HG03378 (cell line): ENCODE measurements at regions not wholly inside any gene's neighbourhood (a gene's known extent, or its start where the extent isn't known, plus 50 kb on each side); places are given as distances from the start of the nearest gene placed in this dataset.

Source experiments
- ATAC-seq: cut with Tn5 transposase; IDR thresholded peaks from one replicate; pipeline ENCODE4 v1.9.1; 2021; ENCODE audit warnings: mild to moderate bottlenecking, moderate library complexity; ENCODE audit not compliant: unreplicated experiment

DNA sequence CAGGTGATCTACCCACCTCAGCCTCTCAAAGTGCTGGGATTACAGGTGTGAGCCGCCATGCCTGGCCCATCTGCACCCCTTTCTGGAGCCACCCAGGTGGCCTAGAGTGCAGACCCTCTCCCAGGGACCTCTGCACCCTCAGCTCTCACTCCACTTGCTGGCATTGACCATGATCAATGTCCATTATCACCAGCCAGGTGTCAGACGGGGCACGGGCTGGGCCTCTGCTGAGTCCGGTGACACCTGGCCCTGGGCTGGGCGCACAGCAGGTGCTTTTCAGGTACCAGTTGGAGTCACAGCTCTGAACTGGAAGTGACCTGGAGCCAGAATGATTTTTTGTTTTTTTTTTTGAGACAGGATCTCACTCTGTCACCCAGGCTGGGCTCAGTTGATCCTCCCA lies 91.8 kb upstream of the PMEPA1 start:
- ATAC-seq, result no peak

DNA sequence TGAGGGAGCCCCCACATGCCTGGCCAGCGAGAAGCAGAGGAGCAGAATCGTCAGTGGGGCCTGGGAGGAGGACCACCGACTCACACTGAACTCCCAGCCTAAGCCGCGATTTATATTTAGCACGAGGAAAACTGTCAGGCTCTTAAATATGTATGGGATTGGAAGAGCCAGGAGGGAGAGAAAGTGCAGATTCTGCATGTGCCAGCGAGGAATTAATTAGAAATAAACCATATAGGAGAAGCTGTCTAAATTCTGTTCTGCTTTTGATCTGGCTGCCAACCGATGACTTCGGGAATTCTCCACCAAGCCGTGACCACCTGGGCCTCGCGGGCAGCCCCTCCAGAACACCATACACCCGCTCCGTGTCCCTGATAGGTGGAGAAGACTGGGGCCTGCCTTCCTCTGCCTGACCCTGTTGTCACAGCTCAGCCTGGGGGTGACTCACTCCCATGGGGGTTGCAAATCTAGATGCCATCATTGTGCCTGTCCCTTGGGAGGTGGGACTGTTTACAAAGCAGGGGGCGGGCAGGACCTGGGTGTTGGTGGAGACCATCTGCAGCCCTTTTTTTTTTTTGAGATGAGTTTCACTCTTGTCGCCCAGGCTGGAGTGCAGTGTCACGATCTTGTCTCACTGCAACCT lies 91.1 kb upstream of the PMEPA1 start:
- no peak for ATAC-seq

DNA sequence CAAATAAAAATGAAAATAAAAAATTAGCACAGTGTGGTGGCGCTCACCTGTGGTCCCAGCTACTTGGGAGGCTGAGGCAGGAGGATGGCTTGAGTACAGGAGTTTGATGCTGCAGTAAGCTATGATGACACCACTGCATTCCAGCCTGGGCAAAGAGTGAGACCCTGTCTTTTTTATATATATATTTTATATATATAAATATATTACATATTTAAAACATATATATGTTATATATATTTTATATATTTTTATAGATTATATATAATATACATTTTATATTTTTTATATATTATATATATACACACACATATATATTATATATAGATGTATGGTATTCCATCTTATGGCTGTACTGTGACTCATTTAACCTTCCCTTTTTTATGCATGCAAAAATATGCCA lies 87.6 kb upstream of the PMEPA1 start:
- no peak for ATAC-seq

DNA sequence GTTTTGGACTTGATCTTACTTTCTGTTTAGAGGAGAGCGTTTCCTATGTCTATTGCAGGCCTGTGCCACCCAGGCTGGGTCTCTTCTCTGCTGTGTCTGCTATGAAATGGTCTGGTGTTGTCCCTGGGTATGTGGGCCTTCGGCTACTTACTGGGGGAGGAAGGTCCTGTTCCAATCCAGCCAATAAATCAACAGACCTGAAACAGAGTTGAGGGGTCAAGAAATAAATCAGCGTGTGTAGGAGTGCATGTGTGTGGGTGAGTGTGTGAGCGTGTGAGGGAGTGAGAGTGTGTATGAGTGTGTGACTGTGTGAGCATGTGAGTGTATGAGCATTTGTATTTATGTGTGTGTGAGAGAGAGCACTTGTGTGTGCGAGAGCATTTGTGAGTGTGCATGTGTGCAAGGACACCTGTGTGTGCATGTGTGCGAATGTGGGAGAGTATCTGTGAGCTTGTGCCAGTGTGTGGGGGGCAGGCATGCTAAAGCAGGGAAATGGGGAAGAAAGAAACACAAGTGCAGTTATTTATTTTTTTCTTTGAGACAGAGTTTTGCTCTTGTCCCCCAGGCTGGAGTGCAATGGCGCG lies 86.3 kb upstream of the PMEPA1 start:
- ATAC-seq, result no peak

DNA sequence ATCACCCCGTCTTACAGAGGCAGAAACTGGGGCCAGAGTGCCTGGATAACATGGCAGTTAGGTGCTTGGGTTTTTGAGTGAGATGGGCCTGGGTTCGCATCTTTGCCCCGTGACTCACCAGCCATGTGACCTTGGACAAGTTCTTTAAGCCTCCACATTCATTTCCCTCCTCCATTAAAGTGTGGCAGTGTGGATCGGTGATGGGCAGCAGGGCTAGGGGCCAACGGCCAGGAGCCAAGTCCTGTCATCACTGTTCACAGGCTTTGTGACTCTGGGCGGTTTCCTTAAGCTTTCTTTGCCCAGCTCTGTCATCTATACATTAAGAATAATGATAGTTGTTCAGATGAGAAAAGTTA lies 85.5 kb upstream of the PMEPA1 start:
- no peak for ATAC-seq

DNA sequence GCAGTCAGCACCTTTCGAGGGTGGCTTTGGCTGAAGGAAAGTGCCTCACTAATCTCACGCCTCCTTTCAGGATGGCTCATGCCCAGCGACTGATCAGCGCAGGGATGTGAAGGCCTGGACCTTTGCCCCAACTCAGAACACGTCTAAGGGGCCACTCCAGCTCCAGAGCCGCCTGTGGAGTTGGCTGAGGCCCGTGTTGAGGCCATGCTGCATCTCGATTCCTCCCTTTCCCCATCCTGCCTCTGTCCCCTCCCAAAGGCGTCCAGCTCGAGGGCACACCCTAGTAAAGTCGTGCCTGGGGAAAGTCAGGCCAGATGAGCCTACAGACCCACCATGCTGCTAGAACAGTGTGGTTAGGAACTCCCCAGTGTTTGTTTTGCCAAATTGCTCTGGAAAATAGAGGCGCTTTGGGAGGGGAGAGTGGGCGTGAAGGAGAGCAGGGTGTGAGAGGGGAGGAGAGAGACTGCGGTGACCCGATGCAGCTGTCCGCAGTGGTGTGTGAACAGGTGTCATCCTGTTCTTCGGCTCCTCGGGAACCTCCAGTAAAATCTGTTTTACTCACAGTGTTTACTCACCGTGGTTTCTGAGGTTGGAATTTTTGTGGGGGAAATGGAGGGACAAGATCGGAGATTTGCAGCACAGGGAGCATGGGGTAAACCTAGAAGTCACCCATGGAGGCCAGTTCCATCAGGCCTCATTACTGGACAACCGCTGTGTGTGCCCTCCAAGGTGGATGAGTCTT lies 85.0 kb upstream of the PMEPA1 start:
- no peak for ATAC-seq

DNA sequence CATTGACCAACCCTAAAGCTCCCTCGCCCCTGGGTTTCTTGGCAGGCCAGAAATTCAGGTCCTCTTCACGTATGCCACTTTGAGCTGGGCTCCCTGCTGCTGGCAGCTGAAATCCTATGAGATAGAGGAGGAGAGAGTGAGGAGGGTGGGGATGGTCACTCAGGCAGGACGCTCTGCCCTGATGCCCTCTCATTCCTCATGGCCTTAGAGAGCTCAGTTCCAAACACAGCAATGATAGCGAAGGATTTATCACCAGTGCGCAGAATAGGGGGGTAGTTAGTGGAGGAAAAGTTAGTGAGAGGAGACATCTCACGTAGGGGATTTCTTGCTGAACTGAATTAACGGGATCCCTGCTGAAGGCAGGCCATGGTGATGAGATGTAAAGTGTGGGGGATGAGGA lies 84.2 kb upstream of the PMEPA1 start:
- no peak for ATAC-seq

DNA sequence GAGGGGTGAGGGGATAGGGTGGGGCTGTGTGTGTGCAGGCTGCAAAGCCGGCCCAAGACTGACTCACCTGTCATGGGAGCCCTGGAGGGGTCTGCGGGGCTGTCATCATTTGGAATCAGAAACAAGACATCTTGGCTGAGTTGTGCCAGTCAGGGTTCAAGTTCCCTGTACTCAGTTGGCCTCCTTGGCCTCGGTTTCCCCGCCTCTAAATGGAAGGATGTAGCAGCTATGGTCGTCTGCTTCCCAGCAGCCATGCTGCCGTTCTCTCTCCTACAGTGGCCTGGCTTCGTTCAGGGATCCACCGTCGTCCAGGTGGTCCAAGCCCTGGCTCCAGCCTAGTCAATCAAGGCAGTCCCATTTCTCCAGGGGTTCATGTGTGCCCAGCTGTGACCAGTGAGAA lies 83.6 kb upstream of the PMEPA1 start:
- no peak for ATAC-seq

DNA sequence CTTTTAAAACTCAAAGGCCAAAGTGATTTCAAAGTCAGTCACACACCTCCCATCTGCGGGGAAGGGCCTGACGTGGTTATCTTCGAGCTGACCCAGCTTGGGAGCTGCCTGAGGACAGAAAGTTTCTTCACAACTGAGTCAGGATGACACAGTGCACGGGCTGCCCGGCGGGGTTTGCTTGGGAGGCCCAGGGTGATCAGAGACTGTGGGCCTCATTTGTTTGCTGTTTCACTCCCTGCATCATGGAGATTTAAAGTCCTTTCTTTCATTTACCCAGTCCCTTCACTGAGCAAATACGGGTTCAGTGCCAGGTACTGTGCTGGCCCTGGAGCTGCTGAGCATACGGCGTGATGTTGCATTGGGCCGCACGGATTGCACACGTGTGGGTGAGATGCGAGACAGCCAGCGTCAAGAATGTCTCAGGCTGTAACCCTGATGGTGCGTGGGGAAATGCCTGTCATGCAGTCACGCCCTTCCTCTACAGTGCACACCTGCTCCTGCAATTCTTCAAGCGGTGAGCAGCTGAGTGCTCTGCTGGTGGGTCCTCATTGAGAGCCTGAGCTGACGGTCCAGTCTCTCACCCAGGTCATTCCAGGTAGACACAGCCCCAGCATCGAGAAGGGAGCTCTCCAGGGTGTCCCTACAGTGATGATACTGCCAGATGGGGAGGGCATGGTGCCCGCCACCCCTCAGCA lies 82.7 kb upstream of the PMEPA1 start:
- ATAC-seq, result no peak

DNA sequence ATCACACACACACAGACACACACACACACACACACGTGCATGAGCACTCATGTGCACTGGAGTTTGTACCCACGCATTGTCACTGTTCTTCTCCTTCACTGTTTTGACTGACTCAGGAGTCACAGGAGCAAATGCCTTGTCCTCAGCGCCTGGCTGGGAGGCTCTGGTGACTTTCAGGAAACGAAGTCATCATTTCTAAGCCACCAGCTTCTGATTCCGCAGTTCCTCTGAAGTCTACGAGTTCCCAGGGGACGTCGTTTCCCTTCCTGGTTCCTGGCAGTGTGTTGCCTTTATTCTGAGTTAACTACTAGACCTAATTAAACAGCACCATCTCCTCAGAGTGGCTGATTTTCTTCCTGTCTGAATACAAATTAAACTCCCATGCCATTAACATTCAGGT lies 82.2 kb upstream of the PMEPA1 start:
- ATAC-seq, result no peak

DNA sequence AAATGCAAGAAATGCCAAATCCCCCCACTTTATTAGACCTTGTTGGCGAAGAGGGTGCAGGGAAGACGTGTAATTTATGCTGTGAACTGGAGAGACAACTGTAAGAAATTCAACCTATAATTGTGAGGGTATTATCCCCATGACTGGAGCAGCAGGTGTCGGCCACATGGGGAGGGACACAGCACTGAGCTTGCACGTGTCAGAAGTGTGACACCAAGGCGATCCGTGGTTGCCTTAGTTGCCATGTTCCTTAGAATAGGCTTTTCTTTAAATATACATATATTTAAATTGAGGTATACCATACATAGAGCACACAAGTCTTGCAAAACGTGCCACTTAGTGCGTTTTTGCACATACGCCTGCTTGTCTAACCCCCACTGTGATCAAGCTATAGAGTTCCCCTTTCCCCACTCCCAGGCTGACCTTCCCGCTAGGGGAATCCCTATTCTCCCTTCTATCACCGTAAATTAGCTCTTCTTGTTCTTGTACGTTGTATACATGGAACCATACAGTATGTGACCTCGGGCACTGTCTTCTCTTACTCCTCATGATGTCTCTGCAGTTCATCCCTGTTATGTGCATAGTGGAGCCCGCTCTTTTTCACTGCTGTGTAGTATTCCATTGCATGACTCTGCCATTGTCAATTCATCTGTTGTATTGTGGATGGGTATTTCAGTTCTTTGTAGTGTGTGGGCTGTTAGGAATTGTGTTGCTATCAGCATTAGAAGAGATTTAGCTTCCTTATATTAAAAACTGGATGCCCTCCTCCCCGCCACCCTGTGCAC lies 81.6 kb upstream of the PMEPA1 start:
- ATAC-seq, result no peak

DNA sequence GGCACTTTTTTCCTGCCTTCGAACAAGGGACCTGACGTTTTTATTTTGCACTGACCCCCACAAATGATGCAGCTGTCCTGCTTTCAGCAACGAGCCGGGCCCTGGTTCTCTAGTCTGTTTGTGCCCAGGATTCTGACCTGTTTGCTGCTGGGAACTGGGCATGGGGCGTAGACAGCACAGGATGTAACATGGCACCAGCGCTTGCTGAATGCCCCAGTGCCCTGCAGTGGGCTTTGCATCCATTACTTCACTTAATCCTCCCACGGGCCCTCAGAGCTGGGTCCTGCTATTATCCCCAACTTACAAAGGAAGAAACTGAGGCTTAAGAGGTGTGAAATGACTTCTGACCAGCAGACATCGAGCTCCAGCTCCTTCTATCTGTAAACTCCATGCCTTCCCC lies 80.4 kb upstream of the PMEPA1 start:
- ATAC-seq, result no peak

DNA sequence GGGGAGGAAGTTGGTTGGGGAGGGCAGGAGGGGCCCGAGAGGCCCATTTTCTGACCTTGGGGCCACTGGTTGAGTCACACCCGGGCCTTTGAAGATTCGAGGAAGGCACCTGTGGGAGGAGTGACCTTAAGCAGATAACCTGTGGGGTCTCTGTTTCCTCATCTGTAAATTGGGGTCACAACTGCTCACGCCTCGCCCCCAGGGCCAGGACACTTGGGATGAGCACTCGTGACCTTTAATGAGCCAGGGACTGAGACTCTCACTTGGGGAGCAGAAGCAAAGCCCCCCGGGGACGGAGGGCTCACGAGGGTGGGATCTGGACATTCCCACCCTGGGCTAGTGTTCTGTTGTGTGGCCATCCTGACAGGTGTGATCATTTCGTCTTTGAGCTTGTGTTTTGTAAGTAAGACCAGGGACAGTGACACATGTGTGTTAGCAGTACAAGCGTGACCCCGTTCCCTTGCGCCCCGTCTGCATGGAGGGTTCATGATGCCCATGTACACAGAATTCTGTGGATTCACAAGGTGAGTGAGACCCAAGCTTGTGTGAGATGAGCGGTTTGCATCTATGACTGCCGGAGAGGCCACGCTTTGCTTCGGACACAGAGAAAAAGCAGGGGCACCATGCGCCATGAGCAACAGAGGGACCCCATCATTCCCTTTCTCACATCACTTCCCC lies 79.3 kb upstream of the PMEPA1 start:
- no peak for ATAC-seq

DNA sequence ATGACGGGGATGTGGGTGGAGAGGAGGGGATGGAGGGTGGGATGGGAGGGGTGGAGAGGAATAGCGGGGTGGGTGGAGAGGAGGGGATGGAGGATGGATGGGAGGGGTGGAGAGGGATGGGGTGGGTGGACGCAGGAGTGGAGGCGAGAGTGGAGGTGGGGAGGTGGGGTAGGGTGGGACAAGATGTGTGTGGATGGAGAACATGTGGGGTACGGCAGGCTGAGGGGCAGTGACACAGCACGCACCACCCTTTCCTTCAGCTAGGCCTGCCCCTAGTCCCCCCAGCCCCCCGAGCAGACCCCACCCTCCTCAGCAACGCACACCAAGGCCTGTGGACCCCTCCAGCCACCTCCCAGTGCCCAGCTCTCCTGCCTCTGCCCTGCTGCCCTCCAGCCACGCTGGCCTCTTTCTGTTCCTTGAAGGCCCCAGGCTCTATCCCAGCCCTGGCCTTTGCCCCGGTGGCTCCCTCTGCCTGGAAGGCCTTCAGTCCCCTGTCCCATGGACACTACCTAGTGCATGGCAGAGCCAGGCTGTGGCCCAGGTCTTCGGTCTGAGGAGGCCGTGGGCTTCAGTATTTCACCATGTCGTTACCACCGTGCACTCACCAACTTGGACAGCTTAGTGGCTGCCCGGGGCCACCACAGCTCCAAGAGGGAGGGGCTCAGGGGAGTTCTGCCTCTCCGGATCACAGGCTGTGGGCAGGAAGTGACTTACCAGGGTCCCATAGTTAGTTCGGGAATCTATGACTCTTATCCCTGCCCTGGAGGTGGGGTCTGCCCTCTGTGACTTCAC lies 78.4 kb upstream of the PMEPA1 start:
- ATAC-seq, result no peak

DNA sequence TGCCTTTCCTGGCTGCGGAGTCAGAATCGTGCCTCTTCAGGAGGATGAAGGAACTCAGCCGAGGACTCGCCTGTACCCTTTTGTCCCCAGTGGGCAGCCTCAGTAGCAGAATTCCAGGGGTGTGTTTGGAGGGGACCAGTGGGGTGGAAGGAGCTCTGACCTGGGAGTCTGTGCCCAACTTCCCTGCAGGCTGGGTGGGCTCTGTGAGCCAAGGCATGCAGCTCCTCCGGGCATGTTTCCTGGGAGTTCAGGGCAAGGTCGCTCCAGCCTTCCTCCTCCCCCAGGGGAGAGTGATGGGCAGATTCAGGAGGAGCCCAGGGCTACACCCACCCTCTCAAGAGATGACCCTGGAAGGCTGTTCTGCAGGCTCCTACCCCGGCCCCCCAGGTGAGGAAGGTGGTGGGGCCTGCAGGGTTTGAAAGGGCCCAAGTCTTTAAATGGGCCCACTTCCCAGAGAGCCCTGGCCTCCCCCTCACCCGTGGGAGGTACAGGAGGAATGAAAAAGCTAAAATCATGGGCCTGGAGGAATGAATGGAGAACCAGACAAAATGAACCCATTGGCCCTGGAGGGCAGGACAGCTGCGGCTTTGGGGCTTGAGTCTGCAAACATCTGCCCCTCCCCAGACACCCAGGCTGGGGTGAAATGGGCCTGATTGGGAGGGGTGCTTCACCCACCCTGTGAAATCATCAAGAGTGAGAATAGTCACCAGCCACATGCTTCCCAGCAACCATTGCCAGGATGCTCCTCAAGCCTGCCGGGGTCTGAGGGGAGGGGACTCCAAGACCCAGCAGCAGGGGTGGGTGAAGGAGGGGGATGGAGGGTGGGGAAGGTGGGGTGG lies 77.6 kb upstream of the PMEPA1 start:
- ATAC-seq, result no peak

DNA sequence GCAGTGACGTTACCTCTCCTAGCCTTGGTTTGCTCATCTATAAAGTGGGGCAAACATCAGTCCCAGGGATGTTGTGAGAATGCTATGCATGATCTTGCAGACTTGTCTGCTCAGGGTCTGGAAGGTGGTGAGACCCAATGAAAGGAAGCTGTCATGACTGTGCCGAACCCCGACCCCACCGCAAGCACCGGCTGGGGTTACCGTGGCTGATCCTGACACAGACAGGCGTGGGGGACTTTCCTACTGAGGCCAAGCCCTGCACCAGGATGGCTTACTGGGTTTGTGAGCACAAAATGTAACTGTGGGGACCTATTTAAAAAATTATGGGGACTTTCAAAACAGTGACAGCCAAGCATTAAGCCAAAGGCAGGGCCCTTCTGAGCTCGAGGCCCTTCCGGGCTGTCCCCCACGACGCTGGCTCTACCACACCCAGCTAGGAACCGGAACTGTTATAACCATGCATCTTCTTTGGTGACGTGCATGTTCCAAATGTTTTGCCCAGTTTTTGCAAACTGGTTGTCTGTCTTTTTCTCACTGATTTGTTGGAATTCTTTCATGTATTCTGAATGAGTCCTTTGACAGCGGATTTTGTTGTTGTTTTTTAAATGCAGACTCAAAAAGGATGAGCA lies 76.6 kb upstream of the PMEPA1 start:
- ATAC-seq, result no peak

DNA sequence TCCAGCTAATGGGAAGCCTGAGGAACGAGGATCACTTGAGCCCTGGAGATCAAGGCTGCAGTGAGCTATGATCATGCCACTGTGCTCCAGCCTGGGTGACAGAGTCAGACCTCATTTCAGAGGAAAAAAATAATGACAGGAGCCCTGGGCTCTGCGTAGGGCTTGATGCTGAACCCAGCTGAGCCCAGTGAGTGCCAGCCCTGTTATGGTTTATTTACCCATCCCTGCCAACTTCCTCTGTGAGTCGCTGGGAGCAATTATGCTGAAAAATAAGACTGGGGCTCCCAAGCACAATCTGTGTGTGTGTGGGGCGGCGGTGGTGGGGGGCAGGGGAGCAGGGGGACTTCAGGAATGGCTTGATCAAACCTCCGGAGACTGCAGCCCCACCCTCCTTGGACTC lies 75.9 kb upstream of the PMEPA1 start:
- ATAC-seq, result no peak

DNA sequence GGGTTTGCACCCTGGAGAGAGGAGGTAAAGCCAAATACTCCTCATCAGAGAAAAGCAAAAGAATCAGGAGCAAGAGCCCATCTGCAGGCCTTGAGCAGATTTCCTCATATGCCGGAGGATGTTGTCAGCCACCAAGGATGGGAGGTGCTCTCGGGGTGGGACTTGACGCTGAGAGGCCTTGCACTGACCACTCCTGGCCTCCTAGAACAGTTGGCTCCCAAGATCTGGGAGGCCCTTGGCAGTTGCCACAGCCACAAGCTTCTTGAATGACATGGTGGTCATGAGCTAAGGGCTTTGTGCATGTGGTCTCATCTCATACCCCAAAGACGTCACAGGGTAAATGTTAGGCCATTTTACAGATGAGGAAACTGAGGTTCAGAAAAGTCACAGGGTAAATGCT lies 75.2 kb upstream of the PMEPA1 start:
- no peak for ATAC-seq
